H9 (cell line): ENCODE measurements at regions not wholly inside any gene's neighbourhood (a gene's known extent, or its start where the extent isn't known, plus 50 kb on each side); places are given as distances from the start of the nearest gene placed in this dataset.
A peak's percentile ranks its signal among the peaks of the same experiment; 100 is the strongest.

ENCODE experiments used
- DNase-seq: peaks from one replicate; pipeline ENCODE4 v3.0.0-alpha.2; 2017
- H2AFZ ChIP-seq: one replicate; pipeline ENCODE4 v1.6.1; 2013; ENCODE audit warnings: mild to moderate bottlenecking, low read length, control low read depth, moderate library complexity
- H2AK5ac ChIP-seq: 2 replicates; pipeline ENCODE4 v1.6.1; 2013; ENCODE audit warnings: low read length, control low read depth, mixed read lengths; ENCODE audit not compliant: insufficient read length
- H2BK120ac ChIP-seq: one replicate; pipeline ENCODE4 v1.6.1; 2013; ENCODE audit warnings: low read depth, mild to moderate bottlenecking, low read length, control low read depth, inconsistent platforms; ENCODE audit not compliant: poor library complexity, severe bottlenecking
- H2BK12ac ChIP-seq: 2 replicates; pipeline ENCODE4 v1.6.1; 2013; ENCODE audit warnings: low read length, control low read depth, mixed read lengths, low read depth; ENCODE audit not compliant: insufficient read length
- H2BK15ac ChIP-seq: 2 replicates; pipeline ENCODE4 v1.6.1; 2013; ENCODE audit warnings: low read depth, low read length, control low read depth
- H2BK20ac ChIP-seq: one replicate; pipeline ENCODE4 v1.6.1; 2013; ENCODE audit warnings: low read depth, mild to moderate bottlenecking, low read length, control low read depth, inconsistent platforms; ENCODE audit not compliant: poor library complexity, severe bottlenecking
- H2BK5ac ChIP-seq: 2 replicates; pipeline ENCODE4 v1.6.1; 2013; ENCODE audit warnings: low read length, control low read depth, mixed read lengths; ENCODE audit not compliant: insufficient read length
- H3K14ac ChIP-seq: 2 replicates; pipeline ENCODE4 v1.6.1; 2013; ENCODE audit warnings: low read length, control low read depth; ENCODE audit not compliant: insufficient read depth
- H3K18ac ChIP-seq: 2 replicates; pipeline ENCODE4 v1.6.1; 2013; ENCODE audit warnings: low read depth, mild to moderate bottlenecking, mixed read lengths, low read length, control low read depth; ENCODE audit not compliant: insufficient read length
- H3K23ac ChIP-seq: 2 replicates; pipeline ENCODE4 v1.6.1; 2013; ENCODE audit warnings: low read length, control low read depth, mixed read lengths, low read depth; ENCODE audit not compliant: insufficient read length
- H3K23me2 ChIP-seq: 2 replicates; pipeline ENCODE4 v1.6.1; 2013; ENCODE audit warnings: low read depth, mild to moderate bottlenecking, mixed read lengths, low read length, control low read depth; ENCODE audit not compliant: insufficient read length, poor library complexity, severe bottlenecking
- H3K27ac ChIP-seq: 2 replicates; pipeline ENCODE4 v1.5.1; 2013; ENCODE audit warnings: low read length, control low read depth, mixed read lengths, low read depth; ENCODE audit not compliant: insufficient read length
- H3K27me3 ChIP-seq: 2 replicates; pipeline ENCODE4 v1.6.1; 2013; ENCODE audit warnings: low read length, control low read depth, inconsistent platforms; ENCODE audit not compliant: insufficient read depth
- H3K4ac ChIP-seq: 2 replicates; pipeline ENCODE4 v1.6.1; 2013; ENCODE audit warnings: low read depth, mild to moderate bottlenecking, control low read depth, inconsistent platforms, low read length, moderate library complexity
- H3K4me1 ChIP-seq: 2 replicates; pipeline ENCODE4 v1.6.1; 2013; ENCODE audit warnings: low read length, control low read depth, inconsistent platforms; ENCODE audit not compliant: insufficient read depth
- H3K4me2 ChIP-seq: 2 replicates; pipeline ENCODE4 v1.6.1; 2013; ENCODE audit warnings: low read length, control low read depth, mixed read lengths; ENCODE audit not compliant: insufficient read length, insufficient read depth
- H3K56ac ChIP-seq: 2 replicates; pipeline ENCODE4 v1.6.1; 2013; ENCODE audit warnings: low read depth, mild to moderate bottlenecking, mixed read lengths, low read length, control low read depth; ENCODE audit not compliant: insufficient read length
- H3K79me1 ChIP-seq: 2 replicates; pipeline ENCODE4 v1.6.1; 2013; ENCODE audit warnings: low read depth, mild to moderate bottlenecking, moderate library complexity, low read length, control low read depth, inconsistent platforms; ENCODE audit not compliant: insufficient read depth, poor library complexity, severe bottlenecking
- H3K79me2 ChIP-seq: 2 replicates; pipeline ENCODE4 v1.6.1; 2013; ENCODE audit warnings: low read length, control low read depth, inconsistent platforms; ENCODE audit not compliant: insufficient read depth
- H3K9ac ChIP-seq: 2 replicates; pipeline ENCODE4 v1.6.1; 2013; ENCODE audit warnings: low read length, control low read depth, mixed read lengths; ENCODE audit not compliant: insufficient read length; ENCODE audit errors: extremely low read depth
- H3K9me3 ChIP-seq: one replicate; pipeline ENCODE4 v1.6.1; 2013; ENCODE audit warnings: low read depth, low read length, inconsistent platforms; ENCODE audit not compliant: control insufficient read depth
- H3T11ph ChIP-seq: one replicate; pipeline ENCODE4 v1.6.1; 2013; ENCODE audit warnings: mild to moderate bottlenecking, low read length, control low read depth, inconsistent platforms
- H4K20me1 ChIP-seq: one replicate; pipeline ENCODE4 v1.6.1; 2013; ENCODE audit not compliant: control insufficient read depth, insufficient read length, insufficient read depth
- H4K5ac ChIP-seq: 2 replicates; pipeline ENCODE4 v1.6.1; 2013; ENCODE audit warnings: low read depth, mild to moderate bottlenecking, mixed read lengths, low read length, control low read depth; ENCODE audit not compliant: insufficient read length
- H4K8ac ChIP-seq: replicated peaks from 2 replicates; pipeline ENCODE4 v1.6.1; 2013; ENCODE audit warnings: low read length, control low read depth, mixed read lengths, low read depth; ENCODE audit not compliant: insufficient read length
- H4K91ac ChIP-seq: 2 replicates; pipeline ENCODE4 v1.6.1; 2013; ENCODE audit warnings: low read depth, mild to moderate bottlenecking, moderate library complexity, mixed read lengths, low read length, control low read depth; ENCODE audit not compliant: insufficient read length
- H3K27ac Mint-ChIP-seq, 3 experiments: 2 replicates in 2 of 3; 3 replicates in 1 of 3; pipeline ENCODE4 v1.8.0; 2020 to 2021; ENCODE audit warnings: mixed read lengths in 3 of 3, mild to moderate bottlenecking in 1 of 3, moderate library complexity in 1 of 3
- H3K27me3 Mint-ChIP-seq: 2 replicates; pipeline ENCODE4 v1.8.0; 2021; ENCODE audit warnings: low read depth, mild to moderate bottlenecking, moderate library complexity, mixed read lengths
- H3K36me3 Mint-ChIP-seq, 3 experiments: 2 replicates in 2 of 3; 3 replicates in 1 of 3; pipeline ENCODE4 v1.8.0; 2020 to 2021; ENCODE audit warnings: low read depth in 3 of 3, mixed read lengths in 3 of 3; ENCODE audit not compliant: insufficient read depth in 1 of 3
- H3K4me1 Mint-ChIP-seq, 2 experiments: 2 replicates each; pipeline ENCODE4 v1.8.0; 2020; ENCODE audit warnings: mixed read lengths in 2 of 2
- H3K4me3 Mint-ChIP-seq, 2 experiments: 2 replicates in 1 of 2; 3 replicates in 1 of 2; pipeline ENCODE4 v1.8.0; 2020 to 2021; ENCODE audit warnings: mild to moderate bottlenecking in 2 of 2, mixed read lengths in 2 of 2, moderate library complexity in 1 of 2
- H3K9me3 Mint-ChIP-seq, 2 experiments: 2 replicates in 1 of 2; 3 replicates in 1 of 2; pipeline ENCODE4 v1.8.0; 2020; ENCODE audit warnings: mild to moderate bottlenecking in 2 of 2, mixed read lengths in 2 of 2, moderate library complexity in 1 of 2
- CTCF ChIP-seq: fragments of 200-600 bp; sonication (generic); conservative IDR thresholded peaks from 3 replicates; pipeline ENCODE4 v1.8.0; 2021; ENCODE audit warnings: antibody characterized with exemption, mild to moderate bottlenecking
- WGBS: extraction: QIAGEN DNeasy Blood & Tissue Kit; methylation state at CpG from one replicate; pipeline ENCODE4 v1.1.7; 2013; ENCODE audit warnings: missing lambda C conversion rate, low lambda C conversion rate, mixed read lengths; ENCODE audit not compliant: insufficient read length; ENCODE audit errors: extremely low coverage; 5-methylcytosine and 5-hydroxymethylcytosine counted together

DNA sequence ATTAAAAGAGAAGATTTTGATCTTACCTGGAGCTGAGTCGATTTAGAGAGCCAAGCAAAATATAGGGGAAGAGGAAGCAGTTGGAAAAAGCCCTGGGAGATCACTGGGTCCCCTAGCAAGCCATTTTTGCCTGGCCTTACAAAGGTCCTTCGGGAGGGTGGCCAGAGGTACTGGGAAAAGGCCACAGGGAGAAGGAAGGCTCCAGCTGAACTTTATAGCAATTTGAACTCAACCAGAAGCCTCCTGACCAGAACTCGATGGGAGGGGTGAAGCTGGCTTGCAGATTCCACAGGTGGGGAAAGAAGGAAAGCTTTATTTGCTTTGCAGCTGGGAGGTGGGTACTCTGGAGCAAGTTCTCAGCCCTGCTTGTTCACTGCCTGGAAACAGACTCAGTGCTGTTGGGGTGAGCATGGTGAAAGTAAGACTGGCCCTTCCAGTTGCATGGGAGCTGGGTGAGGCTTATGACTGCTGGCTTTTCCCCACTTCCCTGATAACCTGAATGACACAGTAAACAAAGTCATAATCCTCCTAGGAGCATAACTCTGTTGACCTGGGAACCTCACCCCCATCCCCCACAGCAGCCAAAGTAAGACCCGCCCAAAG, 855.8 kb downstream of the FSCB start:
- no peak overlapping the region for H3K23ac ChIP-seq
- no peak overlapping the region for H4K91ac ChIP-seq
- no peaks in the 10 kb centered on the region for H3K79me2 ChIP-seq
- no peak overlapping the region for H4K5ac ChIP-seq
- Mint-ChIP-seq H3K9me3 (peaks cover 13 to 21% of the 10 kb centered on the region in 2 experiments; a peak in 4 of 5 replicates), H3K27ac (no peak overlapping the region; a peak in 1 of 7 replicates), H3K4me1 (no peaks in the 10 kb centered on the region), H3K27me3 (no peaks in the 10 kb centered on the region), H3K4me3 (no peak overlapping the region), H3K36me3 (peaks cover 2 to 26% (median 3%) of the 10 kb centered on the region in 3 experiments; a peak in 5 of 7 replicates)
- DNase-seq = no peak
- H2AFZ ChIP-seq = peak overlapping the region; percentile 36
- no peak overlapping the region for H2AK5ac ChIP-seq
- no peak overlapping the region for H3K4me2 ChIP-seq
- no peak overlapping the region for H3K4ac ChIP-seq
- no peak overlapping the region for H3K56ac ChIP-seq
- no peaks in the 10 kb centered on the region for H3K4me1 ChIP-seq
- no peak overlapping the region for H2BK12ac ChIP-seq
- no peak overlapping the region for H2BK20ac ChIP-seq
- H2BK120ac ChIP-seq = no peak overlapping the region
- TF ChIP-seq CTCF = no peak
- no peak overlapping the region for H3K27ac ChIP-seq
- H2BK15ac ChIP-seq = no peak overlapping the region
- no peaks in the 10 kb centered on the region for H3K9me3 ChIP-seq
- no peak overlapping the region; the same call in 1 of the 2 replicates for H3K14ac ChIP-seq
- H4K20me1 ChIP-seq = no peaks in the 10 kb centered on the region
- no peaks in the 10 kb centered on the region for H3K27me3 ChIP-seq
- H3K23me2 ChIP-seq = no peaks in the 10 kb centered on the region
- H2BK5ac ChIP-seq = no peak overlapping the region
- no CpG with 5 or more reads among the region's 4 CpGs for WGBS
- H3T11ph ChIP-seq = no peak overlapping the region
- H3K9ac ChIP-seq = no peak overlapping the region
- H3K79me1 ChIP-seq = no peaks in the 10 kb centered on the region
- H3K18ac ChIP-seq = no peak overlapping the region
- H4K8ac ChIP-seq = no peak overlapping the region
